ENCODE measurements at regions not wholly inside any gene's neighbourhood (a gene's known extent, or its start where the extent isn't known, plus 50 kb on each side); places are given as distances from the start of the nearest gene placed in this dataset.

DNA sequence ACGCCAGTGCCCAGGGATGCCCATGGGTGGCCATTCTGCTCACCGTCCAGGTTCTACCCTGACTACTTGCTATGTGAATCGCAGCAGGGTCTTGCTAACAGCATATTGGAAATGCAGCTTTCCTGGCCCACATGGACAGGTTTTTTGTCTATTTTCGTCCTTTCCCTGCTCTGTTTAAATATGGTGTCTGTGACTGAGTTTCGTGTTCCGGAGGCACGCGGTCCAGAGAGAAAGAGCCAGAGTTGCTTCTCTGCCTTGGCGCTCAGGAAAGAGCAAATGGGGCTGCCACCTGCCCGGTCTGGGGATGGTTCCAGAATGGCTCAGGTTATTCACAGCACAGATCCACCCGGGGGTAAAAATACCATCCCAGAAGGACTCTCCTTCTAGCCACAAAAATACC lies 456.2 kb downstream of the BCL11A start:
- FAIRE-seq = no peak
- POLR2A ChIA-PET = no interaction called here
- no peak overlapping the region for H3K4me3 ChIP-seq
- peaks cover 4% of the 10 kb centered on the region; the same call in 1 of the 3 replicates for H3K9me3 ChIP-seq
- H3K4me2 ChIP-seq = no peak overlapping the region
- CTCF ChIA-PET = no interaction called here
- TF ChIP-seq HEYL (CRISPR knock-in tag; IDR thresholded peaks at IDR 0.05) = no peak
- TF ChIP-seq, protein P1, sequence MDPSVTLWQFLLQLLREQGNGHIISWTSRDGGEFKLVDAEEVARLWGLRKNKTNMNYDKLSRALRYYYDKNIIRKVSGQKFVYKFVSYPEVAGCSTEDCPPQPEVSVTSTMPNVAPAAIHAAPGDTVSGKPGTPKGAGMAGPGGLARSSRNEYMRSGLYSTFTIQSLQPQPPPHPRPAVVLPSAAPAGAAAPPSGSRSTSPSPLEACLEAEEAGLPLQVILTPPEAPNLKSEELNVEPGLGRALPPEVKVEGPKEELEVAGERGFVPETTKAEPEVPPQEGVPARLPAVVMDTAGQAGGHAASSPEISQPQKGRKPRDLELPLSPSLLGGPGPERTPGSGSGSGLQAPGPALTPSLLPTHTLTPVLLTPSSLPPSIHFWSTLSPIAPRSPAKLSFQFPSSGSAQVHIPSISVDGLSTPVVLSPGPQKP (IDR thresholded peaks at IDR 0.05; ENCODE audit: low read depth, low read length) = no peak
- no peak for TF ChIP-seq ZNF302 (CRISPR knock-in tag; IDR thresholded peaks at IDR 0.05)
- TF ChIP-seq ZFP36 (IDR thresholded peaks at IDR 0.05; ENCODE audit: borderline replicate concordance, partially characterized antibody) = no peak
- no peak for TF ChIP-seq POLR2AphosphoS2 (conservative IDR thresholded peaks at IDR 0.05; ENCODE audit: low read length)
- no peak for TF ChIP-seq ESRRA (IDR thresholded peaks at IDR 0.05; ENCODE audit: borderline replicate concordance, low read length)
- no peak for TF ChIP-seq KDM1A (IDR thresholded peaks at IDR 0.05; ENCODE audit: low read depth)
- TF ChIP-seq MAFK (IDR thresholded peaks at IDR 0.05; ENCODE audit: partially characterized antibody) = no peak
- TF ChIP-seq, protein P2, sequence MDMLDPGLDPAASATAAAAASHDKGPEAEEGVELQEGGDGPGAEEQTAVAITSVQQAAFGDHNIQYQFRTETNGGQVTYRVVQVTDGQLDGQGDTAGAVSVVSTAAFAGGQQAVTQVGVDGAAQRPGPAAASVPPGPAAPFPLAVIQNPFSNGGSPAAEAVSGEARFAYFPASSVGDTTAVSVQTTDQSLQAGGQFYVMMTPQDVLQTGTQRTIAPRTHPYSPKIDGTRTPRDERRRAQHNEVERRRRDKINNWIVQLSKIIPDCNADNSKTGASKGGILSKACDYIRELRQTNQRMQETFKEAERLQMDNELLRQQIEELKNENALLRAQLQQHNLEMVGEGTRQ (IDR thresholded peaks at IDR 0.05) = no peak
- no peak for TF ChIP-seq MAZ (IDR thresholded peaks at IDR 0.05; ENCODE audit: borderline replicate concordance, low read depth, low read length)
- TF ChIP-seq RARB (CRISPR knock-in tag; IDR thresholded peaks at IDR 0.05) = no peak
- H3K27ac ChIP-seq = no peak overlapping the region
- no peak for ATAC-seq
- no peaks in the 10 kb centered on the region for H3K4me1 ChIP-seq
- WGBS (ENCODE audit: missing lambda C conversion rate) = 36% methylated on average over 11 of the region's 11 CpGs
- no peak for DNase-seq (ENCODE audit: low read depth in 1 of 2, low spot score in 1 of 2)

DNA sequence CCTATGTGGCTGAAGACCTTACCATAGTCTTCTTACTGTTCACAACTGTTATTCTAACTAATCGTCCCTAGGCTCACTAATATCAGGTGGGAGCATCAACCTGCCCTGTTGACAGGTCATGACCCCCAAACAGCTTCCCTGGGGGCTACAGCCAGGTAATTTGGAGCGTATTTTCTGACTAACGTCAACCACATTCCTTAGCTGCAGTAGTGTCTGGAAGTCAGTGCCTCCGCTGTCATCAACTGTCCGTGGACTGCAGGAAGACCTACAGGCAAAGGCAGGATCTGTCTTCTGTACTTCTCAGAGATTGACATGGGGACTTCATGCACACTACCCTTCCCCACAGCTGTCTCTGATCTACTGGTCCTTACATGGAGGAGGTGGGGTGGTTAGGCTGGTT lies 456.9 kb downstream of the BCL11A start:
- 29% methylated on average over 5 of the region's 5 CpGs for WGBS (ENCODE audit: missing lambda C conversion rate)
- ATAC-seq = no peak
- no peak overlapping the region for H3K4me2 ChIP-seq
- no peak overlapping the region for H3K27ac ChIP-seq
- H3K9me3 ChIP-seq = peaks cover 4% of the 10 kb centered on the region; the same call in 1 of the 3 replicates
- ChIA-PET CTCF (no interaction called here), POLR2A (no interaction called here)
- no peak for FAIRE-seq
- TF ChIP-seq GATA3 (IDR thresholded peaks at IDR 0.05; ENCODE audit: borderline replicate concordance) (no peak), HOXA7 (CRISPR knock-in tag; IDR thresholded peaks at IDR 0.05) (no peak), ZC3H11A (IDR thresholded peaks at IDR 0.05) (no peak), EP300 (IDR thresholded peaks at IDR 0.05) (no peak), NR3C1 (IDR thresholded peaks at IDR 0.05) (no peak), POLR2A (IDR thresholded peaks at IDR 0.05; ENCODE audit: low read length) (no peak), TFCP2L1 (CRISPR knock-in tag; IDR thresholded peaks at IDR 0.05) (no peak), HES2 (IDR thresholded peaks at IDR 0.05) (no peak), SMC3 (IDR thresholded peaks at IDR 0.05) (no peak), EHF (CRISPR knock-in tag; IDR thresholded peaks at IDR 0.05) (no peak), CBX8 (IDR thresholded peaks at IDR 0.05) (no peak), KDM5A (IDR thresholded peaks at IDR 0.05) (no peak), MAZ (IDR thresholded peaks at IDR 0.05; ENCODE audit: borderline replicate concordance, low read depth, low read length) (no peak), ZSCAN20 (CRISPR knock-in tag; IDR thresholded peaks at IDR 0.05) (no peak), TP53 (CRISPR knock-in tag; IDR thresholded peaks at IDR 0.05) (no peak), SREBF2 (IDR thresholded peaks at IDR 0.05) (no peak), MAFK (IDR thresholded peaks at IDR 0.05; ENCODE audit: partially characterized antibody) (no peak)
- TF ChIP-seq, protein P1 (IDR thresholded peaks at IDR 0.05; ENCODE audit: low read depth, low read length) = no peak
- TF ChIP-seq, protein P3, sequence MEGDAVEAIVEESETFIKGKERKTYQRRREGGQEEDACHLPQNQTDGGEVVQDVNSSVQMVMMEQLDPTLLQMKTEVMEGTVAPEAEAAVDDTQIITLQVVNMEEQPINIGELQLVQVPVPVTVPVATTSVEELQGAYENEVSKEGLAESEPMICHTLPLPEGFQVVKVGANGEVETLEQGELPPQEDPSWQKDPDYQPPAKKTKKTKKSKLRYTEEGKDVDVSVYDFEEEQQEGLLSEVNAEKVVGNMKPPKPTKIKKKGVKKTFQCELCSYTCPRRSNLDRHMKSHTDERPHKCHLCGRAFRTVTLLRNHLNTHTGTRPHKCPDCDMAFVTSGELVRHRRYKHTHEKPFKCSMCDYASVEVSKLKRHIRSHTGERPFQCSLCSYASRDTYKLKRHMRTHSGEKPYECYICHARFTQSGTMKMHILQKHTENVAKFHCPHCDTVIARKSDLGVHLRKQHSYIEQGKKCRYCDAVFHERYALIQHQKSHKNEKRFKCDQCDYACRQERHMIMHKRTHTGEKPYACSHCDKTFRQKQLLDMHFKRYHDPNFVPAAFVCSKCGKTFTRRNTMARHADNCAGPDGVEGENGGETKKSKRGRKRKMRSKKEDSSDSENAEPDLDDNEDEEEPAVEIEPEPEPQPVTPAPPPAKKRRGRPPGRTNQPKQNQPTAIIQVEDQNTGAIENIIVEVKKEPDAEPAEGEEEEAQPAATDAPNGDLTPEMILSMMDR (IDR thresholded peaks at IDR 0.05) = no peak
- TF ChIP-seq, protein P4, sequence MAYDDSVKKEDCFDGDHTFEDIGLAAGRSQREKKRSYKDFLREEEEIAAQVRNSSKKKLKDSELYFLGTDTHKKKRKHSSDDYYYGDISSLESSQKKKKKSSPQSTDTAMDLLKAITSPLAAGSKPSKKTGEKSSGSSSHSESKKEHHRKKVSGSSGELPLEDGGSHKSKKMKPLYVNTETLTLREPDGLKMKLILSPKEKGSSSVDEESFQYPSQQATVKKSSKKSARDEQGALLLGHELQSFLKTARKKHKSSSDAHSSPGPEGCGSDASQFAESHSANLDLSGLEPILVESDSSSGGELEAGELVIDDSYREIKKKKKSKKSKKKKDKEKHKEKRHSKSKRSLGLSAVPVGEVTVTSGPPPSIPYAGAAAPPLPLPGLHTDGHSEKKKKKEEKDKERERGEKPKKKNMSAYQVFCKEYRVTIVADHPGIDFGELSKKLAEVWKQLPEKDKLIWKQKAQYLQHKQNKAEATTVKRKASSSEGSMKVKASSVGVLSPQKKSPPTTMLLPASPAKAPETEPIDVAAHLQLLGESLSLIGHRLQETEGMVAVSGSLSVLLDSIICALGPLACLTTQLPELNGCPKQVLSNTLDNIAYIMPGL (CRISPR knock-in tag; IDR thresholded peaks at IDR 0.05; ENCODE audit: borderline replicate concordance) = no peak
- H3K4me1 ChIP-seq = no peaks in the 10 kb centered on the region
- no peak overlapping the region for H3K4me3 ChIP-seq
- no peak for DNase-seq (ENCODE audit: low read depth in 1 of 2, low spot score in 1 of 2)

Data from A549 (cell line).